ENCODE measurements at regions not wholly inside any gene's neighbourhood (a gene's known extent, or its start where the extent isn't known, plus 50 kb on each side); places are given as distances from the start of the nearest gene placed in this dataset.

GRCh38 chr2:67952066-67952465, 110.7 kb downstream of the C1D start:
- TF ChIP-seq CTCF (IDR thresholded peaks at IDR 0.05), result no peak
- TF ChIP-seq ZFX (IDR thresholded peaks at IDR 0.05; ENCODE audit: borderline replicate concordance), result no peak

Measured in 22Rv1 (cell line).